Loucy (cell line): ENCODE measurements at regions not wholly inside any gene's neighbourhood (a gene's known extent, or its start where the extent isn't known, plus 50 kb on each side); places are given as distances from the start of the nearest gene placed in this dataset.

ENCODE experiments used
- CTCF ChIP-seq: fragments of 200-600 bp; sonication (generic); conservative IDR thresholded peaks from 2 replicates; pipeline ENCODE4 v1.5.1; 2014; ENCODE audit warnings: mild to moderate bottlenecking, antibody characterized with exemption, low read length
- EZH2phosphoT487 ChIP-seq: fragments of 200-600 bp; IDR thresholded peaks from 2 replicates; pipeline ENCODE4 v1.6.1; 2018; ENCODE audit warnings: antibody characterized with exemption, mild to moderate bottlenecking, moderate library complexity, borderline replicate concordance

- TF ChIP-seq CTCF, result no peak
- no peak for TF ChIP-seq EZH2phosphoT487
Measured at GRCh38 chr11:129620237-129621104, 195.2 kb upstream of the TMEM45B start.
